NB4 (cell line): ENCODE measurements at regions not wholly inside any gene's neighbourhood (a gene's known extent, or its start where the extent isn't known, plus 50 kb on each side); places are given as distances from the start of the nearest gene placed in this dataset.

Experiments
- CTCF ChIP-seq: IDR thresholded peaks from one replicate; pipeline ENCODE4 v1.5.1; 2012; ENCODE audit warnings: low read depth, low read length
- MAX ChIP-seq: IDR thresholded peaks from 2 replicates; pipeline ENCODE4 v1.6.1; 2011; ENCODE audit warnings: low read depth, low read length
- MYC ChIP-seq: IDR thresholded peaks from 2 replicates; pipeline ENCODE4 v1.6.1; 2011; ENCODE audit warnings: low read depth, low read length
- POLR2A ChIP-seq: IDR thresholded peaks from 2 replicates; pipeline ENCODE4 v1.6.1; 2011; ENCODE audit warnings: mild to moderate bottlenecking; ENCODE audit not compliant: insufficient read length; ENCODE audit errors: extremely low read depth

- TF ChIP-seq CTCF (no peak), MYC (no peak), POLR2A (no peak), MAX (no peak)
Measured at GRCh38 chr20:24805456-24806238, 143.4 kb upstream of the CST7 start.
